ENCODE measurements at regions not wholly inside any gene's neighbourhood (a gene's known extent, or its start where the extent isn't known, plus 50 kb on each side); places are given as distances from the start of the nearest gene placed in this dataset.
"Not testable (repeated sequence)": the region's sequence is repeated elsewhere in the genome, so short reads cannot be mapped to it uniquely, and the experiment has no call there.

DNA sequence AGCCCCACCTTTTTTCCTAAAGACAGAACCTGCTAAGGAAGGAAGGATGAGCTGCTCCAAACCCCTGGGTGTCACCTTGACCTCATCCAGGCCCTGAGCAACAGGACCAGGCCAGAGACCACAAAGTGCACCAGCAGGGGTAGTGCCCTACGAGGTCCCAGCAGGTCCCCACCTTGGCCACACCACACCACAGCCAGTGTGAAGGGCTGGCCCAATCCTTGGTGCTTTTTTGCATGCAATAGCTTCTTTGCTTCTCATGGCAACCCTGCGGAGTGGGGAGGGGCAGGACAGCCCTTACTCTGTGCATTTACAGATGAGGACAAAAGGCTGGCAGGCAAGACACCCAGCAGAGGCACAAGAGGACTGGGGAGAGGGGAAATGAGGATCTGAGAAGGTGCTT lies 352.6 kb downstream of the BCL11B start:
- peak; percentile 44 for DNase-seq (ENCODE audit: low spot score)
- intact Hi-C loops (cut with DNase I): no loop called here

DNA sequence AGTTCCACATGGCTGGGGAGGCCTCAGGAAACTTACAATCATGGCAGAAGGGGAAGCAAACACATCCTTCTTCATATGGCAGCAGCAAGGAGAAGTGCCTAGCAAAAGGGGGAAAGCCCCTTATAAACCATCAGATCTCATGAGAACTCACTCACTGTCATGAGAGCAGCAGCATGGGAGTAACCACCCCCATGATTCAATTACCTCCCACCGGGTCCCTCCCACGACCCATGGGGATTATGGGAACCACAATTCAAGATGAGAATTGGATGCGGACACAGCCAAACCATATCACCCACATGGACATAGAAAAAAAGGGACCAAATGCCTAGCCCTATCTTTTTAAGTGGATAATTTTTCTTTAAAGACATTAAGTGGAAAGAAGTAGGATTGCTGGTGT lies 350.7 kb downstream of the BCL11B start:
- intact Hi-C loops (cut with DNase I): not testable (repeated sequence)
- peak; percentile 5 for DNase-seq (ENCODE audit: low spot score)

DNA sequence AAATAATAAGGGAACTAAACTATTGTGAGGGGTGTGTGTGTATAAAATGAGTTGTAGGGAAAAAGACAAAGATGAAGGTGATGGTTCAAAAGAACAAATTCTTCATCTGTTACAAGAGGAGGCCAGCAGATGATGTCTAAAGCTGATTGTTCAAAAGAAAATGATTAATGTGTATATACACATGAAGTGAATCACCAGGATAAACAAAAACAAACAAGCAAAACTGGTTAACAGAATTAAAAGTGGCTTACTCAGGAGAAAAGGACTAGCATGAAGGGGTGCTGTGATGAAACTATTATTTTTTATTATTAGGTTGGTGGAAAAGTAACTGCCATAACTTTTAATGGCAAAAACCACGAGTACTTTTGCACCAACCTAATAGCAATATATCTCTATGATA lies 348.4 kb downstream of the BCL11B start:
- DNase-seq (ENCODE audit: low spot score): no peak
- intact Hi-C loops (cut with DNase I): no loop called here

DNA sequence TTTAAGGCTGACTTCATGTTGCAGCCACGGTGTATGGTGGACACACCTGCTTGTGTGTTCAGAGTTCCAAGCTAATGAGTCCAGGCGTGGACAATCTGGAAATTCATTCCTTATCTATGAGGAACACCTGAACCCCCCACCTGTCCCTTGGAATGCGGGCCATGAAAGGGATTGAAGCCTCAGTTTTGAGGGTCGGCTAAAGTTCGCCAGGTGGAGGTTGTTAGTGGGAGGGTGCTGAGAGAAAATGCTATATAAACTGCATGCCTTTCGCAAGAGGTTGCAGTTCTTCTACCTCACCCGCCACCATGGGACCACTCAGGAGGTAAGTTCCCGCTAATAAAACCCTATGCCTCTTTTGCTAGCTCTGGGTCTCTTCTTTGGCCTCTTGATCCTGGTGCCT lies 348.0 kb downstream of the BCL11B start:
- intact Hi-C loops (cut with DNase I): no loop called here
- peak; percentile 15 for DNase-seq (ENCODE audit: low spot score)

DNA sequence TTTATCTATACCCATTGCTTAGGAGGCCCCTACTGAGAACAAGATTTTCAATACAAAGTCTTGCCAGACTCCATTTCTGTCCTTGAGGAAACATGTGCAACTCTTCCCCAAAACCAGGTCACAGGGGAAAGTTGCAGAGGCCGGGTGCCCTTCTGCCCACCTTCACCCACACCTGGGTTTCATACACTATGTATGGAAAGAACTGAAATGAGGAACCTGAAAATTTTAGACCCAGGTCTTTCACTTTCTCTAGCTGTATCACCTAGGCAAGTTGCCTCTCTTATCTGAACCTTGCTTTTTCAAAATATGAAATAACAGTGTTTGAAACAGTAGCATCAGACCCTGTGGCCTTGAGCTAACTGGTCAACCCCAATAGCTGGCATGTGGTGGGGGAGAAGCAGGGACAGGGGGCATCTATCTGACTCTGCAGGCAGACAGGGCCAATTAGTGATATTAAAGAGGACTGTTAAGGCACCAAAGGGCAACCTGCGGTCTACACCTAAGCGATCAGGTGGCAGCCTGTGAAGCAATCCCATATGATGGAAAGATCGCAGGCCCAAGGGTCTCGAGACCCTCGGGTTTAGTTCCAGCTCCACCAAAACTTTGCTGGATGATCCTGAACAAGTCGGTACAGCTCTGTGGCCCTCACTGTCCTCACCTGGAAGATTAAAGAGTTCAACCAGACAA lies 346.5 kb downstream of the BCL11B start:
- intact Hi-C loops (cut with DNase I): no loop called here
- DNase-seq (ENCODE audit: low spot score): peak; percentile 37

DNA sequence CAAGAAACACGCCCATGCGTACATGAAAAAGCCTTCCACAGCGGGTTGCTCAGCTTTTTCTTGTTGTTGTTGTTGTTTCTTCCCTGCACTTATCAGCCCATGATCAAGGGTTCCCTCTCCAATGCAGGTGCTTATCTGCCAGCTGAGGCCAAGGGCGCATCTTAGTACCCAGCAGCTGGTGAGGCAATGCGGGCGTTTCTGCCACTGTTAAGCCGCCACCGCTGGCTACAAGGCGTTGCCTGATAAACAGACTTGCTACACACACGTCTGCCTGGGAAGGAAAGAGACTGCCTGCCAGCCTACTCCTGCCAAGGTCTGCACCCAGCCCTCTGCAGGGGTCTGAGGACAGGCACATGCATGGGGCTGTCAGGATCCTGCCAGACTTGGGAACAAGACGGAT lies 345.9 kb downstream of the BCL11B start:
- intact Hi-C loops (cut with DNase I): no loop called here
- DNase-seq (ENCODE audit: low spot score): peak; percentile 77

DNA sequence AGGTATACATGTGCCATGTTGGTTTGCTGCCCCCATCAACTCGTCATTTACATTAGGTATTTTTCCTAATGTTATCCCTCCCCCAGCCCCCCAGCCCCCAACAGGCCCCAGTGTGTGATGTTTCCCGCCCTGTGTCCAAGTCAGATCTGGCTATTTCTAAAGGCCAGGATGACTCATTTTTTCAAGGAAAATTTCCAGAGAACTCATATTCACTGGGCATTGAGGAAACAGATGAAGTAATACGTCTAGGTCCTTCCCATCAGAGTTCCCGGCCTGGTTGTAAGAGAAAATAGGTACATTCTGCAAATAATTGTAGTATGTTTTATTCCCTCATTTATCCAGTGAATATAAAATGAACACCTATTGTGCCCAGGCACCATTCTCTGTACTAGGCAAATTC lies 345.2 kb downstream of the BCL11B start:
- intact Hi-C loops (cut with DNase I): no loop called here
- DNase-seq (ENCODE audit: low spot score): peak; percentile 29

DNA sequence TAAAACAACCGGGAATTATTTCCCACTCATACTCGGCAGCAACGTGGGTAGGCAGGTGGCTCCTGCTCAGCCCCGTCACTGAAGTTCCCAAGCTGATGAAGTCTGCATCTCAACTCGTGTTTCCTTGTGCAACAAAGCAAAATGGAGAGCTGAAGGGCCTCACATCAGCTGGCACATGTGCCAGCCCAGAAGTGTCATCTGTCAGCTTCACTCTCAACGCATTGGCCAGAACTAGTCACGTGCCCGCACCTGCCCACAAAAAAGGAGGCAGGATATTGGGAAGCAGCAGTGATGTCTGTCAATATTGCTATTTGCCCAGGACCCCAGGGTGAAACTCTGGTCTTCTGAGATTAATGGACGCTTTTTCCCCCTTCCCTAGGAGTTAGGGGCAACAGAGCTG lies 344.0 kb downstream of the BCL11B start:
- DNase-seq (ENCODE audit: low spot score): peak; percentile 38
- intact Hi-C loops (cut with DNase I): no loop called here

DNA sequence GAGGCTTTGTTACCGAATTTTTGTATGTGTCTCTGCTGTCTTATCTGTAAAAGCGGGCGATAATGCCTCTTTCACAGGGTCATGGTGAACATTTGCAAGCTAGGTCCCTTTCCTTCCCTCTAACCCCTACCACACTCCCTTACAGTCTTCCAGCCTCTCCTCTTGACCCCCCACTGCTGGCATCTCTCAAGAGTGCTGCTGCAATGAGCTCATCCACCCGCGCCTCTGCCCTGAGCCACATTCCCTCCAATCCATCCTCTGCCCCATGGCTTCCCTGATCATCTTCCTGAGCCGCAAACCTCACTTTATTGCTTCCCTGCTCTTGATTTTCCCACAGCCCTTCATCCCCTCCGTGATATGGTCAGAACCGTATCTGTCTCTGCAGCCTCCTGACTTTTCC lies 343.6 kb downstream of the BCL11B start:
- peak; percentile 25 for DNase-seq (ENCODE audit: low spot score)
- intact Hi-C loops (cut with DNase I): no loop called here

DNA sequence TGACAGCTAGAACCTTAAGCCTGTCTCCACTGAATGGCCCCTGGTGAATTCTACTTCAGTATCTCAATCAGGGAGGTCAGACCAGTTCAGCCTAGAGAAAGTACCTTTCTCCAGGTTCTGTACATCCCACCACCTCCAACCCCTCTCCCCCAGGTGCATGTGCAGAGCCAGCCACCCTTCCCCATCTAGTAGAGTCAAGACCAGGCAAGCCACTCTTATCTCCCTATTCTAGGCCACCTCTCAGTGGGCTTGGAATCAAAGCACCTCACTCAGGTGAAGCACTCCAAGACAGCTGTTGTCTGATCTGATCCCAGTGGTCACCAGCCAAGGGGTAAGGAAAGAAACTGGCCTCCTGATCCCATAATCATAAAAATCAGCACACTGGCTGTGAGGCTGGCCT lies 340.9 kb downstream of the BCL11B start:
- intact Hi-C loops (cut with DNase I): no loop called here
- DNase-seq (ENCODE audit: low spot score): no peak

DNA sequence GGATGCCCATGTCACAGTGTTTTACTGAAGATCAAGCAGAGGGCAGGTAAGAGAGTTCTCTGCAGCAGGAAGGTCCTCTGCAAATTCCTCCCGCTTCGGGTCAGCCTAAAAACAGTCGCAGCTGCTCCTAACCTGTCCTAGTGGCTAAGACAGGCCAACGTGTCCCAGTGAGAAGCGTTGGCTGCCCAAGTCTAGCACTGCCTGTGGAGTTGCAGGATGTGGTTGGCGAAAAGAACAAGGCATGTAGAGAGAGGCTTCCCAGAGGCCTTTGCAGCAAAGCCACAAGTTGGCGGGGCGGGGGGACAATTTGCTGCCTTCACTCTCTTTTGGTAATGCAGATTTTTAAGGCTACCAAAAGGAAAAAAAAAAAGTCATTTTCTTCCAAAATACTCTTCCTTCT lies 340.1 kb downstream of the BCL11B start:
- intact Hi-C loops (cut with DNase I): no loop called here
- DNase-seq (ENCODE audit: low spot score): peak; percentile 44

DNA sequence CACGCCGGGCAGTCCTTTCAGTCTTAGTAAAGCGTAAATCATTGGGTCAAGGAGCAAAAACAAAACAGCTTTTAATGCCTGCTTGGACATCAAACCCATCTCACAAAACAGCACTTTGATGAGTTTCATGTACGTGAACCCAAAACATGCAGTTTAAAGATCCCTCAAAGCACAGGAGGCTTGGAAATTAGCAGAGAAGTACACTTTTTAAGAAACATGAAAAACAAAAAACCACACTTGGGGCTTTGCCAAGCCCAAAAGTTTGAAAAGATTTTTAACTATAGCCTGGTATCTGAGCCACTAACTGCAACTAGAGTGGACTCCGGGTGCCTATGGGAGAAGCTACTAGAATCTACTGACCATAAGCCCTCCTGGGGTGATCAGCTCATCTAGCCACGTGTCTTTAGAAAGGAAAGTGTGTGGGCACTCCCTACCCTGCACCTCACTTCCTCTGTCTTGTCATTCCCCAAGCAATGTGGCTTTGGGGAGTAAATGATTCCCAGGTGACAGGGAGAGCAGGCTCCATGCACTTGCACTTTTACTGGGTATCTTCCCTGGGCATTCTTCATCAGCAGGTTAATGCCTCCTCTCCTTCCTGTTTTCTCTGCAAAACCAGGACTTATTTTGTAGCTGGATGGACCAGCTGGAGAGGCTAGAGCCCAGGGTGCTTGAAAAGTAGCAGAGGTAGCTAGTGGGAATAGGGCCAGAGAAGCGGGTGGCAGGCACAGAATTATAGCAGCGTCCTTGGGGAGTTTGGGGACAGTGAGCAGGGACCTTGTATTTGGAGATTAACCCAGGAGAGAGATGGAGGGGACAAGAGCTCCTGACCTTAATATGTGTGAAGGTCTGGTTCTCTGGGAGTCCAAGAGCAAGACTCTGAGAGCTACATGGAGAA lies 339.3 kb downstream of the BCL11B start:
- intact Hi-C loops (cut with DNase I): no loop called here

DNA sequence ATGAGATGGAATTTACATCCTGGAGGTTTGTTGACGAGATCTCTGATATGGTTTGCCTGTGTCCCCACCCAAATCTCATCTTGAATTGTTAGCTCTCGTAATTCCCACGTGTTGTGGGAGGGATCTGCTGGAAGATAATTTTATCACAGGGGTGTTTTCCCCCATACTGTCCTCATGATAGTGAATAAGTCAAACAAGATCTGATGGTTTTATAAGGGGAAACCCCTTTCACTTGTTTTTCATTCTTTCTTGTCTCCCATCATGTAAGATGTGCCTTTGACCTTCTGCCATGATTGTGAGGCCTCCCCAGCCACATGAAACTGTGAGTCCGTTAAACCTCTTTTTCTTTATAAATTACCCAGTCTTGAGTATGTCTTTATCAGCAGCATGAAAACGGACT lies 337.4 kb downstream of the BCL11B start:
- peak; percentile 14 for DNase-seq (ENCODE audit: low spot score)
- intact Hi-C loops (cut with DNase I): not testable (repeated sequence)

More for the DNA sequence above, 339.3 kb downstream of the BCL11B start:
- DNase-seq (ENCODE audit: low spot score): peak; percentile 5

DNA sequence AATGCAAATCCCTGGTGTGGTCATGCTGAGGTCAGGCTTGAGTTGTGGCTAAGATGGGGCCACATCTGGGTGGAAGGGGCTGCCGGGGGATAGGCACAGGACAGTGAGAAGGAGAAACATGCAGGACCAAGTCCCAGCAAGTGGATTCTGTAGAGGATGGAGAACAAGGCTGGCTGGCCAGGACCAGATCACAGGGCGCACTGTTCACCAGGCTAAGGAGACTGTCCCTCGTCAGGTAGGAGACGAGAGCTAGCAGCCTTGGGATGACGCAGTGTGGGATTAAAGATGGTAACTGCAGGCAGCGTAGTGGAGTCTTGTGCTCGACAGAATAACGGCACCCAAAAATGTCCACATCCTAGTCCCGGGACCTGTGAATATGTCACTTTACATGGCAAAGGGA lies 336.1 kb downstream of the BCL11B start:
- intact Hi-C loops (cut with DNase I): no loop called here
- peak; percentile 34 for DNase-seq (ENCODE audit: low spot score)

DNA sequence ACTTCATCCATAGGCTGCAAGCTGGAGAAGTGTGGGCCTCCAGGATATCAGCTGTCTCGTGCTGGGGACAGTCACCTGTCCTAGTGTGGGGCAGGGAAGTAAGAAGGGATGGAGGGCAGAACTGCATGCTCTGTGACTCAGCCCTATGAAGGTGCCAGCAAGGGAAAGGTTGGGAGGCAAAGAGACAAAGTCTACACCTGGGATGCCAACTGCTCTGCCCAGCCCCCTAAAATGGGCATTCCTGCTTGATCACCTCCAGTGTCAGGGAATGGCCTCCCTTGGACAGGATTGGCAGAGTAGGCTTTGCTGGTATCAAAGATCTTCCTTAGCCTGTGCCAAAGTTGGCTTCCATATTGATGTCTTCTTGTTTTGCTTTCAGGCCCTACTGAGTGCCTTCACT lies 335.0 kb downstream of the BCL11B start:
- DNase-seq (ENCODE audit: low spot score): peak; percentile 10
- intact Hi-C loops (cut with DNase I): no loop called here

DNA sequence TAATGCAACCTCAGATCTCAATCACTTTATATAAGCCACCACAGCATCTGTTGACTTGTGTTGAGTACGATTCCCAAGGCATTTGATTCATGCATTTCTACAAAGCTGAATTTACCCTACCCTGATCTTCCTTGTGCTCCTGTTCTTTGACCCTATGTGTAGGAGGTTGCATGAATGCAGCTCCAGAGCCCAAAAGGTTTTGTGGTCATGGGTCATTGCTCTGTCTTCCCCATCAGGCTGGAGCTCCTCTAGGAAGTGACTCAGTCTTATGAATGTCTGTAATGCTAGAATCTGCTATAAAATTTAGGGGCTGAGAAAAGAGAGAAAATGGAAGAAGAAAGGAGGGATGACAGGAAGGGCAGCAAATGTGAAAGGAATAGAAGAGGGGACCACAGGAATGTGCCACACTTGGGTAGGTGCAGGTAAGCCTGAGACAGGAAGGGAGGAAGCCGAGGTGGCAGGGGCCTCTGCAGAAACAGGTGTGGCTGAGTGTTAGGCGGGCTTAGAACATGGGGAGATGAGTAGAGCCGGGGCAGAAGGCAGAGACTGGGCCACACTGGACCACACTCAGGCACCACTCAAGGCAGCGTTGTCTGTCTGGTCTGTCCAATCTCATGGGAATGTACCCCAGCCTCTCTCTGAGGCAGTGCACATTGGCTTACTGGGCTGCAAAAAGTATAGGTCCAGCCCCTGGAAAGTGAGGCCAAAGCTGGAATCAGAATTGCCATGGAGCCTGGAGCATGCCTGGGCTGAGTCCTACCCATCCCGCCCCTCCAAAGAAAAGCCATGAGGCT lies 334.1 kb downstream of the BCL11B start:
- intact Hi-C loops (cut with DNase I): no loop called here
- peak; percentile 44 for DNase-seq (ENCODE audit: low spot score)

DNA sequence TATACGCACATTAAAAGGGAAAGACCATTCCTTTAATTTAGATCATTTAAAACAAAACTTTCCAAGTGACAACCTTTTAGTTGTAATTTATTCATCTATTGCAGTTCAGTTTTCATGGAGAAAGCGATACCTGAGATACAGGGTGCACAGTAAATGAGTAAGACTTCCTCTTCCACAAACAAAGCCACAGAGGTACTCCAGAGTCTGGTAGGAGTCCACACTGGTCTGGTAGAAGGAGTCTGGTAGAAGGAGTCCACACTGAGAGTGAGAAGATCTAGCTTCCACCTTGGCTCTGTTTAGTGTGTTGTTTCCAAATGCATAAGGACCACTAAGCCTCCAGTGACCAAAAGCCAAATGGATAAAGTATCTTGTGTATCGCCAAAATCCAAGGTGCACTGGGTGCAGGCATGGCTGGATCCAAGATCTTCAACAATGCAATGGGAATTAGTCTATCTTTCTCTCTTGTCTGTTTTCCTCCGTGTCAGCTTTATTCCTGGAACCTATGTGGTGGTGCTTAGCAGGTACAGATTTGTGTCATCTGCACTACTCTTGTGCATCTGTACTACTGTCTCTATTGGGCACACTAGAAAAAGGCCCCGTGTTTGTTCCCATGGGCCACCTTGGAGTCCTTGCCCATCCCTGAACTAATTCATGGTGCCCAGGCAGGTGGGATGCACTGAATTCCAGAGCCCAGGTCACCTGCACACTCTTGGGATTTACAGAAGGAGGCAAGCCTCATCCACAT lies 331.1 kb downstream of the BCL11B start:
- peak; percentile 3 for DNase-seq (ENCODE audit: low spot score)
- intact Hi-C loops (cut with DNase I): no loop called here

DNA sequence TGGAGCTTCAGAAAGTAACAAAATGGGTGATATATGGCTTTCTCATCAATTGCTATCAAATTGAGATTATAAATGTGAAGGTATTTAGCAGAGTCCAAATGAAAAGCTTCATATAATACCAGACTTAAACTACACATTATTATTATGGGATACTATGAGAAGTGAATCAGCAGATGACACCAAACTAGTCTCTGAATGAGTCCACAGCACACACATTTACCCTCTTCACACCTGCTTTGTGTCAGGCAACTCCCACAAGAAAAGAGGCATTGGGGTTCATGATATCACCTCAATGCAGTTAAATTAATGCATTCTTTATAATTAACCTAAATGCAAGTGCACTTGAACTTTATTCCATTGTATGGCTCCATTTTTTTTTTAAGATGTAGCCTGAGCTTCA lies 330.5 kb downstream of the BCL11B start:
- intact Hi-C loops (cut with DNase I): no loop called here
- DNase-seq (ENCODE audit: low spot score): no peak

DNA sequence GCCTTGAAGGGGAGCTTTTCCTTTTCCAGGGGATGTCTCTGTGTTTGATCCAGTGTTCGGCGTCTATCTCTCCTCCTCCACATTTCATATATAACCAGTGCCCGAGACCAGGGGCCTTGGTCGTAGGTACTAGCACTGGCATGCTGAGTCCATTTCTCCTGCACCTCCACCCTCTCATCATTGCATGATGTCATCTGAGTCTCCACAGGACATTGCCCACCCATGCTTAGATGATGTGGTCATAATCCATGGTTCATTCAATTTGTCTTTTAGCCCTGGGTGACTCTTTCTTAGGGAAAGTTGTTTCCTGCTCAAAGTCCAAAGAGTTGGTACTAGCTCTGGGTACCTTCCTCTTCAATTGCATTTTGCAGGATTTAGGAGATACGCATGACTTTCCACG lies 328.1 kb downstream of the BCL11B start:
- DNase-seq (ENCODE audit: low spot score): peak; percentile 5
- intact Hi-C loops (cut with DNase I): no loop called here
